ENCODE measurements at regions not wholly inside any gene's neighbourhood (a gene's known extent, or its start where the extent isn't known, plus 50 kb on each side); places are given as distances from the start of the nearest gene placed in this dataset.

DNA sequence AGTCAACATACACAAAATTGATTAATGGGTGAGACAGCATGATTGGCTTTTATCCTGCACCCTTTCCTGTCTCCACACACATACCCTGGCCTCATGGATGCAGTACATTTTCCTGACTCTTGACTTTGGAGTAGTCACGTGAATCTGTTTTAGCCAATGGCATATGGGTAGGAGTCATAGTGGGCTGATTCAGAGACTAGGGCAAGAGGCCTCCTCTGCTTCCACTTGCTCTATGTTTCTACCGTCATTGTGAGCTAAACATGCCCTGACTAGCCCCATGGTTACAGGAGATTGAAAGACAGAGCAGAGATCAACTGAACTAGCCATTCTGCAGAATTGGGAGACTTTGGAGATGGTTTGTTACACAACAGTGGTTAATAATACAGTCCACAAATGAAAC is 850.0 kb downstream of the DHX35 start:
- no peak overlapping the region for H3K27ac ChIP-seq (replicated peaks)
- no peak for DNase-seq (ENCODE audit: low read depth in 1 of 2, low spot score in 1 of 2)
- TF ChIP-seq POLR2AphosphoS5 (IDR thresholded peaks at IDR 0.05; ENCODE audit: low read depth) (no peak), GABPA (IDR thresholded peaks at IDR 0.05; ENCODE audit: low read depth) (no peak)
- H3K27me3 ChIP-seq (ENCODE audit: insufficient read depth, poor library complexity, severe bottlenecking), result no peaks in the 10 kb centered on the region
- H3K4me3 ChIP-seq (replicated peaks; ENCODE audit: insufficient read depth, low read length), result no peak overlapping the region

DNA sequence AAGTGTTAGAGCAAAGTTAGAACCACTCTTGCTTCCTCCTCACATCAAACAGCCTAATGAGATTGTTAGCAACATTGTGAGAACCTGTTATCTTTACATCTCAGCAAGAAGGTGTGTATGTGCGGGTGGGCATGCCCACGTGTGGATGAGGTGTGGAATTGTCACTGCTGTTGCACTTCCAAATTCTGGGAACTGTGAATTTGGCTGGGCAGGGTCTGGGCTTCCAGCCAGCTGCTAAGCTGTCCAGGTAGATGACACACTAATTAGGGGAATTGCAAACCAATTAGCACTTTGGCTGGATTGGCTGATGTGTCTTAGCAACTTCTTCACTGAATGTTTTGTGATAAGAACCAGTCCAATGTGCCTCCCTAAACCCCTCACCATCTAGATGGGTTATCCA is 848.2 kb downstream of the DHX35 start:
- TF ChIP-seq GABPA (IDR thresholded peaks at IDR 0.05; ENCODE audit: low read depth) (no peak), POLR2AphosphoS5 (IDR thresholded peaks at IDR 0.05; ENCODE audit: low read depth) (no peak), SPI1 (IDR thresholded peaks at IDR 0.05; ENCODE audit: borderline replicate concordance, low read depth) (no peak)
- TF ChIP-seq, protein P1, sequence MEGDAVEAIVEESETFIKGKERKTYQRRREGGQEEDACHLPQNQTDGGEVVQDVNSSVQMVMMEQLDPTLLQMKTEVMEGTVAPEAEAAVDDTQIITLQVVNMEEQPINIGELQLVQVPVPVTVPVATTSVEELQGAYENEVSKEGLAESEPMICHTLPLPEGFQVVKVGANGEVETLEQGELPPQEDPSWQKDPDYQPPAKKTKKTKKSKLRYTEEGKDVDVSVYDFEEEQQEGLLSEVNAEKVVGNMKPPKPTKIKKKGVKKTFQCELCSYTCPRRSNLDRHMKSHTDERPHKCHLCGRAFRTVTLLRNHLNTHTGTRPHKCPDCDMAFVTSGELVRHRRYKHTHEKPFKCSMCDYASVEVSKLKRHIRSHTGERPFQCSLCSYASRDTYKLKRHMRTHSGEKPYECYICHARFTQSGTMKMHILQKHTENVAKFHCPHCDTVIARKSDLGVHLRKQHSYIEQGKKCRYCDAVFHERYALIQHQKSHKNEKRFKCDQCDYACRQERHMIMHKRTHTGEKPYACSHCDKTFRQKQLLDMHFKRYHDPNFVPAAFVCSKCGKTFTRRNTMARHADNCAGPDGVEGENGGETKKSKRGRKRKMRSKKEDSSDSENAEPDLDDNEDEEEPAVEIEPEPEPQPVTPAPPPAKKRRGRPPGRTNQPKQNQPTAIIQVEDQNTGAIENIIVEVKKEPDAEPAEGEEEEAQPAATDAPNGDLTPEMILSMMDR (IDR thresholded peaks at IDR 0.05; ENCODE audit: insufficient read depth, low read length), result no peak
- TF ChIP-seq, protein P2, sequence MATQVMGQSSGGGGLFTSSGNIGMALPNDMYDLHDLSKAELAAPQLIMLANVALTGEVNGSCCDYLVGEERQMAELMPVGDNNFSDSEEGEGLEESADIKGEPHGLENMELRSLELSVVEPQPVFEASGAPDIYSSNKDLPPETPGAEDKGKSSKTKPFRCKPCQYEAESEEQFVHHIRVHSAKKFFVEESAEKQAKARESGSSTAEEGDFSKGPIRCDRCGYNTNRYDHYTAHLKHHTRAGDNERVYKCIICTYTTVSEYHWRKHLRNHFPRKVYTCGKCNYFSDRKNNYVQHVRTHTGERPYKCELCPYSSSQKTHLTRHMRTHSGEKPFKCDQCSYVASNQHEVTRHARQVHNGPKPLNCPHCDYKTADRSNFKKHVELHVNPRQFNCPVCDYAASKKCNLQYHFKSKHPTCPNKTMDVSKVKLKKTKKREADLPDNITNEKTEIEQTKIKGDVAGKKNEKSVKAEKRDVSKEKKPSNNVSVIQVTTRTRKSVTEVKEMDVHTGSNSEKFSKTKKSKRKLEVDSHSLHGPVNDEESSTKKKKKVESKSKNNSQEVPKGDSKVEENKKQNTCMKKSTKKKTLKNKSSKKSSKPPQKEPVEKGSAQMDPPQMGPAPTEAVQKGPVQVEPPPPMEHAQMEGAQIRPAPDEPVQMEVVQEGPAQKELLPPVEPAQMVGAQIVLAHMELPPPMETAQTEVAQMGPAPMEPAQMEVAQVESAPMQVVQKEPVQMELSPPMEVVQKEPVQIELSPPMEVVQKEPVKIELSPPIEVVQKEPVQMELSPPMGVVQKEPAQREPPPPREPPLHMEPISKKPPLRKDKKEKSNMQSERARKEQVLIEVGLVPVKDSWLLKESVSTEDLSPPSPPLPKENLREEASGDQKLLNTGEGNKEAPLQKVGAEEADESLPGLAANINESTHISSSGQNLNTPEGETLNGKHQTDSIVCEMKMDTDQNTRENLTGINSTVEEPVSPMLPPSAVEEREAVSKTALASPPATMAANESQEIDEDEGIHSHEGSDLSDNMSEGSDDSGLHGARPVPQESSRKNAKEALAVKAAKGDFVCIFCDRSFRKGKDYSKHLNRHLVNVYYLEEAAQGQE (IDR thresholded peaks at IDR 0.05; ENCODE audit: insufficient replicate concordance, low read depth), result no peak
- no peak overlapping the region for H3K4me3 ChIP-seq (replicated peaks; ENCODE audit: insufficient read depth, low read length)
- DNase-seq (ENCODE audit: low read depth in 1 of 2, low spot score in 1 of 2), result no peak
- no peaks in the 10 kb centered on the region for H3K27me3 ChIP-seq (ENCODE audit: insufficient read depth, poor library complexity, severe bottlenecking)
- H3K27ac ChIP-seq (replicated peaks), result no peak overlapping the region

DNA sequence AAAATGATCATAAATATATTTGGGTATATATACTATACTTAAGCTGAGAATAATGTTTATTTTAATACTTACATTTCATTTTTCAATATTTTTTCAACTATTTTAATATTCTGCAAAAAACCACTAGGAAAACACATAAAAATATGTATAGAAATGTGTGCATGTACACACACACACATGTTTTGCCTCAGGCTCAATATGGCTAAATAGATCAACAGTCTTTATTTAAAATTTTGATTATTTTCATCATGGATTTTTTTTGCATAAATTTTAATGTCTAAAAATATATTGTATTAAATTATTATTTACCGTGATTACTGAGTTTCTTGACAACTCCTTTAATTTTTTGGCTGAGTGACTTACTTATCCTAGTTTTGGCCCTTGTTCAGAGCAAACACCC is 846.5 kb downstream of the DHX35 start:
- Histone ChIP-seq H3K27ac (replicated peaks) (no peak overlapping the region), H3K4me3 (replicated peaks; ENCODE audit: insufficient read depth, low read length) (no peak overlapping the region), H3K27me3 (ENCODE audit: insufficient read depth, poor library complexity, severe bottlenecking) (no peaks in the 10 kb centered on the region)
- DNase-seq (ENCODE audit: low read depth in 1 of 2, low spot score in 1 of 2), result no peak
- TF ChIP-seq, protein P1 (IDR thresholded peaks at IDR 0.05; ENCODE audit: insufficient read depth, low read length), result no peak
- TF ChIP-seq SPI1 (IDR thresholded peaks at IDR 0.05; ENCODE audit: borderline replicate concordance, low read depth) (no peak), GABPA (IDR thresholded peaks at IDR 0.05; ENCODE audit: low read depth) (no peak), POLR2AphosphoS5 (IDR thresholded peaks at IDR 0.05; ENCODE audit: low read depth) (no peak)
- TF ChIP-seq, protein P2 (IDR thresholded peaks at IDR 0.05; ENCODE audit: insufficient replicate concordance, low read depth), result no peak

DNA sequence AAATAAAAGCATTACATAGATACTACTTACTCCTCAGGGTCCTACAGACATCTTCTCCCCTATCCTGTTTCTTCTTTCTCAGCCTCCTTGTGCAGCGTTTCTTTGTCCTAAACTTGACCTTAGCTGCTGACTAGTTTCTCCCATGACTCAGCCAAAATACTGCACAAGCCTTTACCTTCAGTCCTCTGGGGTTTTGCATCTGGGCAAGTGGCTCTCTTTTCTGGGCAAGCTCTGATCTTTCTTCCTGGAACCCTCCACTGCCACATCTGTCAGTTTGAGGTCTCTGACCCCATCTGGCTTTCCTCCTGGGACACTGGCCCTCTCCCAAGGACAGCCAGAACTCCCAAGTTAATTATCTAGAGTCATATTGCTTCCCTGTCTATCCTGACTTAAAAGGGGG is 838.4 kb downstream of the DHX35 start:
- H3K4me3 ChIP-seq (replicated peaks; ENCODE audit: insufficient read depth, low read length), result no peak overlapping the region
- no peak overlapping the region for H3K27ac ChIP-seq (replicated peaks)
- H3K27me3 ChIP-seq (ENCODE audit: insufficient read depth, poor library complexity, severe bottlenecking), result no peaks in the 10 kb centered on the region
- TF ChIP-seq SPI1 (IDR thresholded peaks at IDR 0.05; ENCODE audit: borderline replicate concordance, low read depth), result no peak
- TF ChIP-seq POLR2AphosphoS5 (IDR thresholded peaks at IDR 0.05; ENCODE audit: low read depth), result no peak
- TF ChIP-seq, protein P2 (IDR thresholded peaks at IDR 0.05; ENCODE audit: insufficient replicate concordance, low read depth), result no peak
- TF ChIP-seq, protein P1 (IDR thresholded peaks at IDR 0.05; ENCODE audit: insufficient read depth, low read length), result no peak
- no peak for TF ChIP-seq GABPA (IDR thresholded peaks at IDR 0.05; ENCODE audit: low read depth)
- no peak for DNase-seq (ENCODE audit: low read depth in 1 of 2, low spot score in 1 of 2)
